Mammary epithelial cell (primary cell): ENCODE measurements at regions not wholly inside any gene's neighbourhood (a gene's known extent, or its start where the extent isn't known, plus 50 kb on each side); places are given as distances from the start of the nearest gene placed in this dataset.

Experiments used
- CTCF ChIP-seq, 2 donors: IDR thresholded peaks in 1 of 2; conservative IDR thresholded peaks in 1 of 2; 2 replicates each; pipeline ENCODE4 v1.5.1; 2011 to 2012; ENCODE audit warnings: inconsistent platforms in 2 of 2, low read length in 2 of 2, mild to moderate bottlenecking in 2 of 2, control low read depth in 1 of 2, low read depth in 1 of 2; ENCODE audit not compliant: insufficient read depth in 1 of 2; ENCODE audit errors: extremely low read depth in 1 of 2
- EZH2 ChIP-seq: IDR thresholded peaks from 2 replicates; pipeline ENCODE4 v1.6.1; 2012; ENCODE audit warnings: low read length, inconsistent platforms, borderline replicate concordance

GRCh38 chr12:16893426-16893825 lies 287.5 kb upstream of the LMO3 start:
- TF ChIP-seq CTCF (conservative IDR thresholded peaks at IDR 0.05 in 1 of 2, IDR thresholded peaks at IDR 0.05 in 1 of 2; ENCODE audit: extremely low read depth in 1 of 2, insufficient read depth in 1 of 2, low read depth in 1 of 2, low read length in 2 of 2): no peak
- TF ChIP-seq EZH2: no peak
